HCT116 (cell line): ENCODE measurements at regions not wholly inside any gene's neighbourhood (a gene's known extent, or its start where the extent isn't known, plus 50 kb on each side); places are given as distances from the start of the nearest gene placed in this dataset.

Experiments
- ATAC-seq: fragments of 200-7000 bp; cut with Tn5 transposase; 2 replicates; pipeline ENCODE4 v1.9.1; 2020; ENCODE audit warnings: mild to moderate bottlenecking, moderate library complexity
- BruUV-seq: library from RNA; stranded (reverse); fragments of 400-500 nt; replicated peaks from 2 replicates; lab custom pipeline; 2021; lab: Mats Ljungman, UMichigan
- CTCF ChIA-PET: fragments of 300-600 bp; sonication (Branson Sonifier 250); formaldehyde crosslinking; loops from one replicate; lab custom pipeline; 2021; ENCODE audit warnings: antibody characterized with exemption; lab: Charles Lee
- POLR2A ChIA-PET: fragments of 300-600, 350-600 bp; sonication (Branson Sonifier 250); formaldehyde crosslinking; loops from one replicate; lab custom pipeline; 2021; ENCODE audit warnings: antibody characterized with exemption; lab: Charles Lee
- RAD21 ChIA-PET, 2 experiments: fragments of 300-600 bp; sonication (Branson Sonifier 250); formaldehyde crosslinking; loops; one replicate each; lab custom pipeline; 2023; ENCODE audit warnings: low total read pairs in 2 of 2; ENCODE audit not compliant: uncharacterized antibody in 2 of 2, unreplicated experiment in 2 of 2, low non-redundant PET in 1 of 2; lab: Charles Lee
- DNase-seq: peaks from one replicate; pipeline ENCODE4 v3.0.0-alpha.2; 2010; ENCODE audit warnings: low read depth, low spot score
- H2AFZ ChIP-seq: fragments of 200-600 bp; shearing (Covaris generic), sonication (generic); 2 replicates; pipeline ENCODE4 v1.6.1; 2017; ENCODE audit warnings: low read depth, mixed run types, mixed read lengths, antibody characterized with exemption, low read length; ENCODE audit not compliant: poor library complexity, severe bottlenecking
- H3K27ac ChIP-seq: 2 replicates; pipeline ENCODE4 v1.5.1; 2012; ENCODE audit warnings: low read depth, low read length
- H3K27me3 ChIP-seq: fragments of 200-600 bp; sonication (generic); 2 replicates; pipeline ENCODE4 v1.6.1; 2016; ENCODE audit warnings: mixed run types, low read length, mixed read lengths; ENCODE audit not compliant: insufficient read depth
- H3K36me3 ChIP-seq, 2 experiments: fragments of 200-500 bp in 1 of 2; fragments of 200-600 bp in 1 of 2; sonication (Bioruptor generic) in 1 of 2; sonication (generic) in 1 of 2; 2 replicates each; pipeline versions ENCODE4 v1.5.1 to v1.6.1; 2014 to 2016; ENCODE audit warnings: low read length in 2 of 2, inconsistent platforms in 1 of 2, mixed read lengths in 1 of 2, mixed run types in 1 of 2; ENCODE audit not compliant: insufficient read depth in 2 of 2, control insufficient read depth in 1 of 2
- H3K4me1 ChIP-seq, 2 experiments: fragments of 200-600 bp in 1 of 2; sonication (generic) in 1 of 2; 2 replicates each; pipeline versions ENCODE4 v1.5.1 to v1.6.1; 2012 to 2017; ENCODE audit warnings: low read length in 2 of 2, inconsistent platforms in 1 of 2, mild to moderate bottlenecking in 1 of 2, mixed read lengths in 1 of 2, mixed run types in 1 of 2, moderate library complexity in 1 of 2; ENCODE audit not compliant: insufficient read depth in 2 of 2, control insufficient read depth in 1 of 2
- H3K4me2 ChIP-seq: fragments of 200-600 bp; sonication (generic); 2 replicates; pipeline ENCODE4 v1.6.1; 2017; ENCODE audit warnings: mixed run types, low read length, mixed read lengths
- H3K4me3 ChIP-seq, 2 experiments: fragments of 200-600 bp in 1 of 2; sonication (generic) in 1 of 2; replicated peaks in 1 of 2; 2 replicates each; pipeline ENCODE4 v1.5.1; 2011 to 2016; ENCODE audit warnings: low read length in 2 of 2, control low read depth in 1 of 2, low read depth in 1 of 2, mild to moderate bottlenecking in 1 of 2, mixed read lengths in 1 of 2, mixed run types in 1 of 2
- H3K79me2 ChIP-seq: fragments of 200-600 bp; sonication (generic); 2 replicates; pipeline ENCODE4 v1.6.1; 2017; ENCODE audit warnings: mild to moderate bottlenecking, mixed run types, low read length, moderate library complexity, mixed read lengths; ENCODE audit not compliant: insufficient read depth
- H3K9ac ChIP-seq: fragments of 200-600 bp; sonication (generic); 2 replicates; pipeline ENCODE4 v1.6.1; 2016; ENCODE audit warnings: low read length, mixed read lengths
- H3K9me2 ChIP-seq: fragments of 200-600 bp; sonication (generic), shearing (Covaris generic); 2 replicates; pipeline ENCODE4 v1.6.1; 2017; ENCODE audit warnings: mixed run types, mild to moderate bottlenecking, moderate library complexity; ENCODE audit not compliant: insufficient read depth
- H3K9me3 ChIP-seq, 2 experiments: fragments of 200-500 bp in 1 of 2; fragments of 200-600 bp in 1 of 2; sonication (Bioruptor generic) in 1 of 2; sonication (generic) in 1 of 2; 2 replicates each; pipeline ENCODE4 v1.6.1; 2014 to 2017; ENCODE audit warnings: low read length in 2 of 2, mixed read lengths in 2 of 2, inconsistent platforms in 1 of 2, low read depth in 1 of 2, mild to moderate bottlenecking in 1 of 2, mixed run types in 1 of 2, moderate library complexity in 1 of 2; ENCODE audit not compliant: control insufficient read depth in 1 of 2, insufficient read depth in 1 of 2
- H4K20me1 ChIP-seq: fragments of 200-600 bp; sonication (generic), shearing (Covaris generic); 2 replicates; pipeline ENCODE4 v1.6.1; 2017; ENCODE audit warnings: mixed run types, mild to moderate bottlenecking, moderate library complexity; ENCODE audit not compliant: insufficient read depth
- ATF3 ChIP-seq: IDR thresholded peaks from 2 replicates; pipeline ENCODE4 v1.6.1; 2012
- CBX3 ChIP-seq: IDR thresholded peaks from 2 replicates; pipeline ENCODE4 v1.6.1; 2012; ENCODE audit warnings: low read depth
- CEBPB ChIP-seq: IDR thresholded peaks from 2 replicates; pipeline ENCODE4 v1.6.1; 2012; ENCODE audit warnings: low read depth
- CTCF ChIP-seq, 3 experiments: fragments of 200-600 bp in 1 of 3; sonication (generic) in 1 of 3; IDR thresholded peaks in 2 of 3; conservative IDR thresholded peaks in 1 of 3; 2 replicates each; pipeline ENCODE4 v1.5.1; 2012 to 2017; ENCODE audit warnings: low read depth in 2 of 3, low read length in 2 of 3, antibody characterized with exemption in 1 of 3, borderline replicate concordance in 1 of 3, control low read depth in 1 of 3, mild to moderate bottlenecking in 1 of 3, mixed read lengths in 1 of 3, mixed run types in 1 of 3, moderate library complexity in 1 of 3; ENCODE audit not compliant: insufficient read depth in 1 of 3
- EGR1 ChIP-seq: IDR thresholded peaks from 2 replicates; pipeline ENCODE4 v1.6.1; 2012; ENCODE audit warnings: low read depth
- EZH2phosphoT487 ChIP-seq: fragments of 200-600 bp; IDR thresholded peaks from 2 replicates; pipeline ENCODE4 v1.6.1; 2018; ENCODE audit warnings: antibody characterized with exemption, borderline replicate concordance
- FOSL1 ChIP-seq: IDR thresholded peaks from 2 replicates; pipeline ENCODE4 v1.6.1; 2012; ENCODE audit warnings: low read depth
- JUND ChIP-seq: IDR thresholded peaks from 2 replicates; pipeline ENCODE4 v1.6.1; 2012
- RAD21 ChIP-seq: IDR thresholded peaks from 2 replicates; pipeline ENCODE4 v1.6.1; 2012; ENCODE audit warnings: low read depth, mild to moderate bottlenecking
- REST ChIP-seq: IDR thresholded peaks from 2 replicates; pipeline ENCODE4 v1.6.1; 2012; ENCODE audit warnings: low read depth
- SIN3A ChIP-seq: IDR thresholded peaks from 2 replicates; pipeline ENCODE4 v1.6.1; 2012; ENCODE audit warnings: low read depth
- SRF ChIP-seq: IDR thresholded peaks from 2 replicates; pipeline ENCODE4 v1.6.1; 2012; ENCODE audit warnings: low read depth
- TCF7L2 ChIP-seq: IDR thresholded peaks from 2 replicates; pipeline ENCODE4 v1.7.0; 2011; ENCODE audit warnings: borderline replicate concordance, inconsistent platforms; ENCODE audit not compliant: insufficient read depth, insufficient read length; ENCODE audit errors: extremely low read depth
- ZBTB33 ChIP-seq: IDR thresholded peaks from 2 replicates; pipeline ENCODE4 v1.6.1; 2011; ENCODE audit warnings: mild to moderate bottlenecking, low read length, moderate library complexity; ENCODE audit not compliant: insufficient replicate concordance; ENCODE audit errors: extremely low read depth
- intact Hi-C: fragments of 100-400 bp; cut with micrococcal nuclease; formaldehyde crosslinking; loops from 2 replicates; pipeline ENCODE4 v1.10.0; 2022

GRCh38 chr7:52851547-52851946, 183.9 kb upstream of the POM121L12 start:
- no peak for ATAC-seq
- H4K20me1 ChIP-seq: no peaks in the 10 kb centered on the region
- TF ChIP-seq ZBTB33 (no peak), FOSL1 (no peak), SIN3A (no peak), SRF (no peak), RAD21 (no peak), CBX3 (no peak), TCF7L2 (no peak), EZH2phosphoT487 (no peak), JUND (no peak), CEBPB (no peak), REST (no peak), CTCF (IDR thresholded peaks at IDR 0.05 in 2 of 3, conservative IDR thresholded peaks at IDR 0.05 in 1 of 3; ENCODE audit: borderline replicate concordance in 1 of 3, insufficient read depth in 1 of 3, low read depth in 2 of 3, low read length in 2 of 3) (no peak), ATF3 (no peak), EGR1 (no peak)
- TF ChIP-seq, all 23 proteins: peak for 0
- BruUV-seq: no TSS peak
- no peak for DNase-seq
- POLR2A ChIA-PET: no interaction called here
- Histone ChIP-seq H3K4me3 (no peak overlapping the region), H3K9me2 (no peaks in the 10 kb centered on the region), H3K27ac (no peak overlapping the region), H3K27me3 (no peaks in the 10 kb centered on the region), H3K36me3 (no peaks in the 10 kb centered on the region), H3K79me2 (no peaks in the 10 kb centered on the region), H3K9ac (no peak overlapping the region), H3K4me2 (no peak overlapping the region), H3K4me1 (no peaks in the 10 kb centered on the region), H2AFZ (no peak overlapping the region), H3K9me3 (peaks cover 0 to 16% of the 10 kb centered on the region in 2 experiments; a peak in 2 of 4 replicates)
- RAD21 ChIA-PET: no interaction called here
- CTCF ChIA-PET: no interaction called here
- intact Hi-C loops: no loop called here
